WTC11 (cell line): ENCODE measurements at regions not wholly inside any gene's neighbourhood (a gene's known extent, or its start where the extent isn't known, plus 50 kb on each side); places are given as distances from the start of the nearest gene placed in this dataset.

ENCODE experiments used
- ATAC-seq: fragments of 200-7000 bp; cut with Tn5 transposase; 2 replicates; pipeline ENCODE4 v1.10.0; 2021; ENCODE audit warnings: mild to moderate bottlenecking, moderate library complexity
- CTCF ChIA-PET: fragments of 300-600 bp; sonication (Branson Sonifier 250); formaldehyde crosslinking; loops from one replicate; lab custom pipeline; 2021; ENCODE audit warnings: antibody characterized with exemption; lab: Charles Lee
- POLR2A ChIA-PET: fragments of 350-600 bp; sonication (Branson Sonifier 250); formaldehyde crosslinking; loops from one replicate; lab custom pipeline; 2021; ENCODE audit warnings: antibody characterized with exemption; lab: Charles Lee
- DNase-seq: peaks from one replicate; pipeline ENCODE4 v3.0.0; 2021; ENCODE audit warnings: low spot score
- H3K27ac Mint-ChIP-seq: 2 replicates; pipeline ENCODE4 v1.8.0; 2021; ENCODE audit warnings: mixed read lengths
- H3K27me3 Mint-ChIP-seq: 2 replicates; pipeline ENCODE4 v1.8.0; 2021; ENCODE audit warnings: low read depth, mild to moderate bottlenecking, moderate library complexity, mixed read lengths
- H3K36me3 Mint-ChIP-seq: 2 replicates; pipeline ENCODE4 v1.8.0; 2021; ENCODE audit warnings: mixed read lengths
- H3K4me1 Mint-ChIP-seq: 2 replicates; pipeline ENCODE4 v1.8.0; 2022; ENCODE audit warnings: mixed read lengths
- H3K4me3 Mint-ChIP-seq: 2 replicates; pipeline ENCODE4 v1.8.0; 2021; ENCODE audit warnings: mild to moderate bottlenecking, moderate library complexity, mixed read lengths
- H3K9me3 Mint-ChIP-seq: 2 replicates; pipeline ENCODE4 v1.8.0; 2021; ENCODE audit warnings: mixed read lengths
- ATF6 ChIP-seq: sonication (generic); formaldehyde crosslinking; IDR thresholded peaks from 2 replicates; pipeline ENCODE4 v1.8.1; 2023; ENCODE audit warnings: mild to moderate bottlenecking, missing genetic modification reagents
- FOXJ3 ChIP-seq: sonication (generic); formaldehyde crosslinking; IDR thresholded peaks from 2 replicates; pipeline ENCODE4 v1.9.0; 2021; ENCODE audit warnings: missing genetic modification reagents, mild to moderate bottlenecking, borderline replicate concordance
- FOXK1 ChIP-seq: sonication (generic); formaldehyde crosslinking; IDR thresholded peaks from 2 replicates; pipeline ENCODE4 v1.8.0; 2022; ENCODE audit warnings: mild to moderate bottlenecking, moderate library complexity, missing genetic modification reagents
- JAZF1 ChIP-seq: fragments of 250-450 bp; sonication (Bioruptor Pico); IDR thresholded peaks from 2 replicates; pipeline ENCODE4 v1.9.0; 2021; ENCODE audit warnings: moderate library complexity, mild to moderate bottlenecking, inconsistent platforms
- JUN ChIP-seq: sonication (generic); formaldehyde crosslinking; IDR thresholded peaks from 2 replicates; pipeline ENCODE4 v1.8.0; 2023; ENCODE audit warnings: mild to moderate bottlenecking, missing genetic modification reagents
- MLX ChIP-seq: sonication (generic); formaldehyde crosslinking; IDR thresholded peaks from 2 replicates; pipeline ENCODE4 v1.8.1; 2023; ENCODE audit warnings: mild to moderate bottlenecking, missing genetic modification reagents, moderate library complexity
- MYBL2 ChIP-seq: sonication (generic); formaldehyde crosslinking; IDR thresholded peaks from 2 replicates; pipeline ENCODE4 v1.8.1; 2023; ENCODE audit warnings: mild to moderate bottlenecking, moderate library complexity, missing genetic modification reagents
- NFE2L1 ChIP-seq: sonication (generic); formaldehyde crosslinking; IDR thresholded peaks from 2 replicates; pipeline ENCODE4 v1.8.1; 2023; ENCODE audit warnings: missing genetic modification reagents
- NFYB ChIP-seq: sonication (generic); formaldehyde crosslinking; conservative IDR thresholded peaks from 2 replicates; pipeline ENCODE4 v1.8.0; 2022; ENCODE audit warnings: low read depth, missing genetic modification reagents
- NR1H2 ChIP-seq: sonication (generic); formaldehyde crosslinking; IDR thresholded peaks from 2 replicates; pipeline ENCODE4 v1.9.0; 2021; ENCODE audit warnings: mild to moderate bottlenecking, moderate library complexity, missing genetic modification reagents
- PREB ChIP-seq: sonication (generic); formaldehyde crosslinking; IDR thresholded peaks from 2 replicates; pipeline ENCODE4 v1.8.1; 2022; ENCODE audit warnings: mild to moderate bottlenecking, missing genetic modification reagents, moderate library complexity, borderline replicate concordance
- RORB ChIP-seq: fragments of 250-450 bp; sonication (Bioruptor Pico); IDR thresholded peaks from 2 replicates; pipeline ENCODE4 v1.9.0; 2021; ENCODE audit warnings: mild to moderate bottlenecking
- SP1 ChIP-seq: sonication (generic); formaldehyde crosslinking; conservative IDR thresholded peaks from 2 replicates; pipeline ENCODE4 v1.8.1; 2022; ENCODE audit warnings: missing genetic modification reagents
- STAT6 ChIP-seq: sonication (generic); formaldehyde crosslinking; conservative IDR thresholded peaks from 2 replicates; pipeline ENCODE4 v1.8.1; 2023; ENCODE audit warnings: mild to moderate bottlenecking, low read depth, missing genetic modification reagents, moderate library complexity
- TP53 ChIP-seq: sonication (generic); formaldehyde crosslinking; IDR thresholded peaks from 2 replicates; pipeline ENCODE4 v1.8.1; 2023; ENCODE audit warnings: mild to moderate bottlenecking, missing genetic modification reagents
- ZNF232 ChIP-seq: sonication (generic); formaldehyde crosslinking; IDR thresholded peaks from 2 replicates; pipeline ENCODE4 v1.8.0; 2022; ENCODE audit warnings: mild to moderate bottlenecking, missing genetic modification reagents
- ZNF416 ChIP-seq: fragments of 250-450 bp; sonication (Bioruptor Pico); IDR thresholded peaks from 2 replicates; pipeline ENCODE4 v1.9.0; 2021; ENCODE audit warnings: mild to moderate bottlenecking, inconsistent platforms

GRCh38 chr1:234710381-234710780 lies 100.4 kb upstream of the IRF2BP2 start:
- Mint-ChIP-seq H3K9me3 (peaks cover 6% of the 10 kb centered on the region; the same call in 1 of the 2 replicates), H3K36me3 (no peaks in the 10 kb centered on the region), H3K27me3 (no peaks in the 10 kb centered on the region; the same call in 1 of the 2 replicates), H3K4me3 (no peak overlapping the region), H3K4me1 (no peaks in the 10 kb centered on the region), H3K27ac (no peak overlapping the region)
- POLR2A ChIA-PET = no interaction called here
- ATAC-seq = no peak
- TF ChIP-seq ZNF232 (CRISPR knock-in tag) = no peak
- no peak for TF ChIP-seq FOXK1 (CRISPR knock-in tag)
- TF ChIP-seq NR1H2 (CRISPR knock-in tag) = no peak
- no peak for TF ChIP-seq JAZF1 (CRISPR knock-in tag)
- no peak for TF ChIP-seq NFYB
- no peak for TF ChIP-seq MLX (CRISPR knock-in tag)
- no peak for TF ChIP-seq FOXJ3
- CTCF ChIA-PET = no interaction called here
- DNase-seq = no peak

- POLR2A ChIA-PET = no interaction called here
- no peaks in the 10 kb centered on the region for H3K36me3 Mint-ChIP-seq
- DNase-seq = no peak
- H3K9me3 Mint-ChIP-seq = peaks cover 6% of the 10 kb centered on the region; the same call in 1 of the 2 replicates
- H3K4me1 Mint-ChIP-seq = no peaks in the 10 kb centered on the region
- H3K27ac Mint-ChIP-seq = no peak overlapping the region
- no peak overlapping the region for H3K4me3 Mint-ChIP-seq
- no peaks in the 10 kb centered on the region; the same call in 1 of the 2 replicates for H3K27me3 Mint-ChIP-seq
- CTCF ChIA-PET = no interaction called here
- TF ChIP-seq PREB (CRISPR knock-in tag) = no peak
- TF ChIP-seq RORB = no peak
- no peak for TF ChIP-seq TP53 (CRISPR knock-in tag)
- TF ChIP-seq ZNF416 (CRISPR knock-in tag) = no peak
- TF ChIP-seq SP1 = no peak
- TF ChIP-seq ATF6 = no peak
- TF ChIP-seq STAT6 (CRISPR knock-in tag) = no peak
- TF ChIP-seq JUN = no peak
- no peak for TF ChIP-seq MYBL2 (CRISPR knock-in tag)
- TF ChIP-seq NFE2L1 (CRISPR knock-in tag) = no peak
- no peak for ATAC-seq
Measured at GRCh38 chr1:234709473-234710228, 99.7 kb upstream of the IRF2BP2 start.
